GM12878 (cell line): ENCODE measurements at regions not wholly inside any gene's neighbourhood (a gene's known extent, or its start where the extent isn't known, plus 50 kb on each side); places are given as distances from the start of the nearest gene placed in this dataset.

Source experiments
- ATAC-seq: fragments of 200-7000 bp; cut with Tn5 transposase; 3 replicates; pipeline ENCODE4 v1.9.1; 2020; ENCODE audit warnings: mild to moderate bottlenecking, moderate library complexity
- BruUV-seq: library from RNA; stranded (reverse); fragments of 400-500 nt; replicated peaks from 2 replicates; lab custom pipeline; 2021; lab: Mats Ljungman, UMichigan
- CTCF ChIA-PET: fragments of 300-600 bp; sonication (Branson Sonifier 250); formaldehyde crosslinking; extraction: SDS; loops from one replicate; lab custom pipeline; 2021; ENCODE audit warnings: inconsistent platforms; lab: Yijun Ruan, JAX
- POLR2A ChIA-PET: fragments of 350-600 bp; formaldehyde crosslinking; extraction: SDS; loops from one replicate; lab custom pipeline; 2021; ENCODE audit warnings: inconsistent platforms; lab: Charles Lee
- RAD21 ChIA-PET: fragments of 300-600 bp; sonication (Branson Sonifier 250); formaldehyde crosslinking; loops from one replicate; lab custom pipeline; 2023; ENCODE audit warnings: antibody characterized with exemption; ENCODE audit not compliant: unreplicated experiment; lab: Charles Lee
- SMC1A ChIA-PET: fragments of 300-600 bp; sonication (Branson Sonifier 250); formaldehyde crosslinking; loops from one replicate; lab custom pipeline; 2023; ENCODE audit not compliant: unreplicated experiment, uncharacterized antibody; lab: Charles Lee
- DNase-seq: peaks from one replicate; pipeline ENCODE4 v3.0.0-alpha.2; 2011; ENCODE audit warnings: low read depth, low spot score
- FAIRE-seq: peaks from 3 replicates; lab custom pipeline; 2011; peaks lifted over from hg19 to GRCh38; lab: Jason Lieb, UNC
- H2AFZ ChIP-seq: 2 replicates; pipeline ENCODE4 v1.6.0; 2011; ENCODE audit warnings: low read depth, low read length, control low read depth; ENCODE audit not compliant: control insufficient read depth
- H3K27ac ChIP-seq: 2 replicates; pipeline ENCODE4 v1.5.1; 2011; ENCODE audit warnings: control low read depth; ENCODE audit not compliant: control insufficient read depth, insufficient read depth
- H3K27me3 ChIP-seq, 2 experiments: replicated peaks in 1 of 2; 2 replicates each; pipeline versions ENCODE4 v1.6.0 to v1.6.1; 2011; ENCODE audit warnings: low read length in 1 of 2; ENCODE audit not compliant: control insufficient read depth in 2 of 2, insufficient read depth in 2 of 2
- H3K36me3 ChIP-seq, 2 experiments: 2 replicates each; pipeline ENCODE4 v1.5.1; 2011; ENCODE audit warnings: low read length in 1 of 2; ENCODE audit not compliant: control insufficient read depth in 2 of 2, insufficient read depth in 2 of 2
- H3K4me1 ChIP-seq: 2 replicates; pipeline ENCODE4 v1.6.1; 2011; ENCODE audit warnings: mild to moderate bottlenecking, low read length, moderate library complexity, mixed read lengths; ENCODE audit not compliant: control insufficient read depth, insufficient read depth
- H3K4me2 ChIP-seq: 2 replicates; pipeline ENCODE4 v1.6.0; 2011; ENCODE audit warnings: control low read depth; ENCODE audit not compliant: control insufficient read depth, insufficient read depth
- H3K4me3 ChIP-seq: fragments of 200-600 bp; sonication (generic); 2 replicates; pipeline ENCODE4 v1.5.1; 2016
- H3K79me2 ChIP-seq: 2 replicates; pipeline ENCODE4 v1.6.0; 2011; ENCODE audit warnings: low read length; ENCODE audit not compliant: control insufficient read depth, insufficient read depth
- H3K9ac ChIP-seq: 2 replicates; pipeline ENCODE4 v1.8.0; 2011; ENCODE audit warnings: low read length, control low read depth, mixed read lengths; ENCODE audit not compliant: control insufficient read depth, insufficient read depth
- H3K9me3 ChIP-seq: replicated peaks from 3 replicates; pipeline ENCODE4 v1.5.1; 2011; ENCODE audit warnings: mild to moderate bottlenecking, low read length; ENCODE audit not compliant: control insufficient read depth, insufficient read depth
- H4K20me1 ChIP-seq: 2 replicates; pipeline ENCODE4 v1.6.0; 2011; ENCODE audit not compliant: control insufficient read depth, insufficient read depth
- IKZF2 ChIP-seq, 2 experiments: fragments of 450-650 bp; IDR thresholded peaks; 2 replicates each; pipeline ENCODE4 v1.6.1; 2017; ENCODE audit warnings: mild to moderate bottlenecking in 2 of 2, moderate library complexity in 2 of 2
- KDM1A ChIP-seq: fragments of 200-600 bp; sonication (generic); IDR thresholded peaks from 2 replicates; pipeline ENCODE4 v1.6.1; 2016; ENCODE audit warnings: borderline replicate concordance
- PAX8 ChIP-seq: fragments of 450-650 bp; IDR thresholded peaks from 2 replicates; pipeline ENCODE4 v1.6.1; 2017; ENCODE audit warnings: mild to moderate bottlenecking, moderate library complexity
- RAD21 ChIP-seq: IDR thresholded peaks from 2 replicates; pipeline ENCODE4 v1.6.1; 2011; ENCODE audit warnings: mild to moderate bottlenecking, low read depth, low read length, moderate library complexity; ENCODE audit not compliant: insufficient read depth
- RFX5 ChIP-seq: IDR thresholded peaks from 2 replicates; pipeline ENCODE4 v1.6.1; 2011; ENCODE audit warnings: low read depth, low read length, improper control_type of control experiment
- SREBF1 ChIP-seq: IDR thresholded peaks from 2 replicates; pipeline ENCODE4 v1.6.1; 2012; ENCODE audit warnings: mild to moderate bottlenecking, low read length
- SREBF2 ChIP-seq: IDR thresholded peaks from 2 replicates; pipeline ENCODE4 v1.6.1; 2012; ENCODE audit warnings: mild to moderate bottlenecking, low read length
- TAF1 ChIP-seq: IDR thresholded peaks from 2 replicates; pipeline ENCODE4 v1.6.1; 2011; ENCODE audit warnings: mild to moderate bottlenecking, low read depth, low read length, borderline replicate concordance
- TCF3 ChIP-seq: IDR thresholded peaks from 2 replicates; pipeline ENCODE4 v1.6.1; 2012; ENCODE audit warnings: low read depth, mild to moderate bottlenecking, low read length, borderline replicate concordance; ENCODE audit not compliant: insufficient read depth
- ZBED1 ChIP-seq: IDR thresholded peaks from 2 replicates; pipeline ENCODE4 v1.6.1; 2016; ENCODE audit warnings: borderline replicate concordance
- ZNF207 ChIP-seq: fragments of 450-650 bp; IDR thresholded peaks from 2 replicates; pipeline ENCODE4 v1.6.1; 2014; ENCODE audit warnings: antibody characterized with exemption, mild to moderate bottlenecking, borderline replicate concordance
- ZZZ3 ChIP-seq: IDR thresholded peaks from 2 replicates; pipeline ENCODE4 v1.6.1; 2011; ENCODE audit warnings: low read depth; ENCODE audit not compliant: control insufficient read depth, insufficient read length
- WGBS: methylation state at CpG from one replicate; pipeline ENCODE4 v1.1.6; 2016; ENCODE audit warnings: low lambda C conversion rate; ENCODE audit not compliant: insufficient replicate concordance, insufficient coverage; ENCODE audit errors: missing lambda C conversion rate; 5-methylcytosine and 5-hydroxymethylcytosine counted together
- in situ Hi-C: fragments of 300-500 bp; cut with MboI; formaldehyde crosslinking; loops from 9 replicates; pipeline ENCODE4 v1.14.3; 2018; ENCODE audit warnings: mixed read lengths
- intact Hi-C: fragments of 100-400 bp; cut with micrococcal nuclease; formaldehyde crosslinking; loops from one replicate; pipeline ENCODE4 v1.14.2; 2022; ENCODE audit not compliant: unreplicated experiment

DNA sequence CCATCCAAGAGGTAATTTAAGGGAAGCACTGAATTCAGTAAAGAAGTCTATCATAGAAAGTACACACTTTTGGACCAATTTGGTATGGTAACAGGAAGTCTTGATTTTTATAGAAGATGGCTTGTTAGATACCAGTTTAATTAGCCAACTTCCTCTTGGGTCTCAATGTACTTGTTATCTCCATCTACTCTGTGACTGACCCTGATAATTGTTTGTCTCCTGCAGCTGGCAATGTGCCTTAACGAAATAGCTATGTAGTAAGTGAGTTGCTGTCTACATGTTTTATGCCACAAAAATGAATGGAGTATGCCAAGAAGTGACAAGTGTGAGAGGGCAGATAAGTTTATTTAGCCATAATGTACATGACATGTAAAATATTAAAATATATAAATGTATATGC is 410.5 kb upstream of the MAN1A1 start:
- Histone ChIP-seq H3K9me3 (no peaks in the 10 kb centered on the region), H3K4me3 (no peak overlapping the region), H3K79me2 (no peaks in the 10 kb centered on the region), H3K4me1 (no peaks in the 10 kb centered on the region), H3K27ac (no peak overlapping the region), H2AFZ (no peak overlapping the region), H3K36me3 (no peaks in the 10 kb centered on the region), H3K9ac (no peak overlapping the region), H3K27me3 (no peaks in the 10 kb centered on the region), H4K20me1 (no peaks in the 10 kb centered on the region), H3K4me2 (no peak overlapping the region)
- CTCF ChIA-PET = no interaction called here
- no peak for ATAC-seq
- no TSS peak for BruUV-seq
- RAD21 ChIA-PET = no interaction called here
- POLR2A ChIA-PET = no interaction called here
- DNase-seq = no peak
- WGBS = 0% methylated on average over 1 of the region's 1 CpG
- no peak for TF ChIP-seq RFX5
- no peak for TF ChIP-seq ZZZ3
- SMC1A ChIA-PET = no interaction called here
- intact Hi-C loops = no loop called here
- no peak for FAIRE-seq
- in situ Hi-C loops = no loop called here

DNA sequence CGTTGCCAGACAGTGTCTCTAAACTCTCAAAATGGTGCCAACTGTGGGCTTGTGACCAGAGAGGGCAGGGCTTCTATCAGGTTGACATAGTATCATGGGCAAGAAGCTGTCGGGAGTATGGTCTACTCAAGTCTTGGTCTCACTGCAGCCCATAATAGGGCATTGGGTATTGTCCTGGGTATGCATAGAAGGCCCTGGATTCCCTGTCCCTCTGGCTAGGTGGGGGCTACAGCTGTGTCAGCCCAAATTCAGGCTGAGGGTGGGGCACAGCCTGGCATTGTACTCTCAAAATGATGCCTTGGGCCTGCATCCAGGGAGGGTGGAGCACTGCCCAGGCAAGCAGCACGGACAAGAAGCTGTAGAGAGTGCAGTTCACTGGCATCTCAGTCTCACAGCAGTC is 408.8 kb upstream of the MAN1A1 start:
- no peak overlapping the region for H3K4me2 ChIP-seq
- no peak overlapping the region for H3K4me3 ChIP-seq
- no peaks in the 10 kb centered on the region for H3K79me2 ChIP-seq
- ATAC-seq = no peak
- in situ Hi-C loops (no loop called here), intact Hi-C loops (no loop called here)
- no peaks in the 10 kb centered on the region for H3K36me3 ChIP-seq
- no peak for DNase-seq
- no peak overlapping the region for H3K27ac ChIP-seq
- H4K20me1 ChIP-seq = no peaks in the 10 kb centered on the region
- H3K27me3 ChIP-seq = no peaks in the 10 kb centered on the region
- TF ChIP-seq KDM1A (no peak), TAF1 (no peak), TCF3 (no peak), RAD21 (no peak), ZNF207 (no peak), PAX8 (no peak), ZBED1 (no peak), SREBF2 (no peak), IKZF2 (IDR thresholded peaks at IDR 0.05) (no peak), SREBF1 (no peak)
- BruUV-seq = no TSS peak
- POLR2A ChIA-PET = no interaction called here
- SMC1A ChIA-PET = interaction anchor here (1.1 kb wide), 1 partner anchor 19 kb away, joined by 4 read pairs; no protein-coding TSS in a partner anchor
- no peak overlapping the region for H2AFZ ChIP-seq
- RAD21 ChIA-PET = no interaction called here
- no peaks in the 10 kb centered on the region for H3K4me1 ChIP-seq
- FAIRE-seq = no peak
- no peaks in the 10 kb centered on the region for H3K9me3 ChIP-seq
- CTCF ChIA-PET = interaction anchor here (3.1 kb wide), 1 partner anchor 16 kb away, joined by 10 read pairs; no protein-coding TSS in a partner anchor
- H3K9ac ChIP-seq = no peak overlapping the region
- WGBS = 3% methylated on average over 3 of the region's 3 CpGs
